ENCODE measurements at regions not wholly inside any gene's neighbourhood (a gene's known extent, or its start where the extent isn't known, plus 50 kb on each side); places are given as distances from the start of the nearest gene placed in this dataset.

DNA sequence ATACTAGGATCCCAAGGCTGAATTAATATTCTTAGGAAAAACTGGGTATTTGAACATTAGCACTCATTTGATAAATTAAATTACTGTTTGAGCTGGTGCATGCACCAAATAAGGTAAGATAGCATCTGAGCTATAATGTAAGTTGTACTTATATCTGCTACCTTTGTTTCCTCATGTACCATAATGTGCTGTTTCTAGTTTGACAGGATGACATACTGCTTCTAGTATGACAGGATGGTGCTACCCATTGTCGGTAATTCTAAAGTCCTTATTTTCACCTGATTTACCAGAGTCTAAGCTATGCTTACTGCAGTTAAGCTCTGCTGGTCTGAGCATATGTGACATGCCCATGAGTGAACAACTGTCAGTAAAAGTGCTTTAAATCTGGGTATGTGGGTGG is 1017.5 kb upstream of the IGFBP7 start:
- no peak overlapping the region for H3K9ac ChIP-seq (ENCODE audit: low read depth, low read length)
- no peaks in the 10 kb centered on the region for H3K36me3 ChIP-seq (ENCODE audit: insufficient read depth, low read length)
- H3K9me3 ChIP-seq (replicated peaks; ENCODE audit: low read length): no peaks in the 10 kb centered on the region
- H3K4me2 ChIP-seq (ENCODE audit: low read length): no peak overlapping the region
- no peaks in the 10 kb centered on the region for H3K27me3 ChIP-seq (ENCODE audit: control insufficient read depth, insufficient read depth, low read length)
- no peak overlapping the region for H3K4me3 ChIP-seq (ENCODE audit: low read length)
- H3K4me1 ChIP-seq (ENCODE audit: control insufficient read depth, insufficient read depth, low read length): no peaks in the 10 kb centered on the region

DNA sequence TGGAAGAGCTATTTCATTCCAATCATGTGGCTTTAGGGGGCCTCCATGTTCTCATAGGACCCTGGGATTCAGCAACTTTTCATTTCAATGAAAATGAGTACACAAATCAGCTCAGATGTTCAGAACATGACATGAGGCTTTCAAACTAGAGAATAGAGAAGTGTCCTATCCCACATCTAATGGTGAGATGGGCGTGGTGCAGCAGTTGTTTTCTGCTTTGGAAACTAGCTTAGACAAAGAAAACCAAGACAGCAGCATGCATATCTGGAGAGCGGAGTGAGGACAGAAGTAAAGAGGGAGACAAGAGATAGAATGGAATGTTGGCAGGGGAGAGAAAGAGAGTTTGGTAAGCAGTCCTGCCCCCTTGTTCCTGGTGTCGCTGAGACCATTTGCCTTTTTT is 1009.1 kb upstream of the IGFBP7 start:
- Histone ChIP-seq H3K27me3 (ENCODE audit: control insufficient read depth, insufficient read depth, low read length) (no peaks in the 10 kb centered on the region), H3K9me3 (replicated peaks; ENCODE audit: low read length) (no peaks in the 10 kb centered on the region), H3K9ac (ENCODE audit: low read depth, low read length) (no peak overlapping the region), H3K4me3 (ENCODE audit: low read length) (no peak overlapping the region), H3K4me1 (ENCODE audit: control insufficient read depth, insufficient read depth, low read length) (no peaks in the 10 kb centered on the region), H3K4me2 (ENCODE audit: low read length) (no peak overlapping the region), H3K36me3 (ENCODE audit: insufficient read depth, low read length) (no peaks in the 10 kb centered on the region)

DNA sequence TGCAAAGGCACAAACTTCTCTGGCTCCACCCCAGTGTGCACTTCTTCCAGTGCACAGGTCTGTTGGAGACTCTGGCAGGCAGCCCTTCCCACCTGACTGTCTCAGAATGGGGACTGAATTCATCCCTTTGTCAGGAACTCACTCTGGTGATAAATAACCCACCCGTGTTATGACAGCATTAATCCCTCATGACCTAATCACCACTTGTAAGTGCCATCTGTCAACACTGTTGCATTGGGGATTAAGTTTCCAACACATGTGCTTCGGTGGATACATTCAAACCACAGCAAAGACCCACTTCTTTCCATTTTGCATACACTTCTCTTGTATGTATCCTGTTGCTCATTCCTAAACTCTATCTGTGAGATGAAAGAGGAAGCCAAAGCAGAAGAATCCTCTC is 1002.9 kb upstream of the IGFBP7 start:
- Histone ChIP-seq H3K4me2 (ENCODE audit: low read length) (no peak overlapping the region), H3K9ac (ENCODE audit: low read depth, low read length) (no peak overlapping the region), H3K4me1 (ENCODE audit: control insufficient read depth, insufficient read depth, low read length) (no peaks in the 10 kb centered on the region), H3K4me3 (ENCODE audit: low read length) (no peak overlapping the region), H3K9me3 (replicated peaks; ENCODE audit: low read length) (no peaks in the 10 kb centered on the region), H3K27me3 (ENCODE audit: control insufficient read depth, insufficient read depth, low read length) (no peaks in the 10 kb centered on the region), H3K36me3 (ENCODE audit: insufficient read depth, low read length) (no peaks in the 10 kb centered on the region)

DNA sequence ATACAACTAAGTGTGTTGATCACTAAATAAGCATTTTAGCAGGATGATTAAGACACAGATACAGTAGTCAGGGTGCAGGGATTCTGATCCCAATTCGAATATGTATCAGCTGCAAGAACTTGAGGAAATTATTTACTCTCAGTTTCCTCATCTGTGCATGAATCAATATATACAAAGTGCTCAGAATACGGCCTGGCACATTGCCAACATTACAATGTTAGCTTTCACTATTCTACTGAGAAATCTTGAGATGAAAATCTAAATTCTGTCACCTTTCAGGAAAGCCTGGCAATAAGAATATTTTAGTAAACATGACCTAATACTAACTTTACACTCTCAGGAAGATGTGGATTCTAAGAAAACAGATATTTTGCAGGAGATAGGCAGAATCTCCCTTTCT is 1001.6 kb upstream of the IGFBP7 start:
- no peak overlapping the region for H3K9ac ChIP-seq (ENCODE audit: low read depth, low read length)
- no peaks in the 10 kb centered on the region for H3K4me1 ChIP-seq (ENCODE audit: control insufficient read depth, insufficient read depth, low read length)
- H3K27me3 ChIP-seq (ENCODE audit: control insufficient read depth, insufficient read depth, low read length): no peaks in the 10 kb centered on the region
- no peaks in the 10 kb centered on the region for H3K36me3 ChIP-seq (ENCODE audit: insufficient read depth, low read length)
- no peak overlapping the region for H3K4me2 ChIP-seq (ENCODE audit: low read length)
- H3K4me3 ChIP-seq (ENCODE audit: low read length): no peak overlapping the region
- no peaks in the 10 kb centered on the region for H3K9me3 ChIP-seq (replicated peaks; ENCODE audit: low read length)

DNA sequence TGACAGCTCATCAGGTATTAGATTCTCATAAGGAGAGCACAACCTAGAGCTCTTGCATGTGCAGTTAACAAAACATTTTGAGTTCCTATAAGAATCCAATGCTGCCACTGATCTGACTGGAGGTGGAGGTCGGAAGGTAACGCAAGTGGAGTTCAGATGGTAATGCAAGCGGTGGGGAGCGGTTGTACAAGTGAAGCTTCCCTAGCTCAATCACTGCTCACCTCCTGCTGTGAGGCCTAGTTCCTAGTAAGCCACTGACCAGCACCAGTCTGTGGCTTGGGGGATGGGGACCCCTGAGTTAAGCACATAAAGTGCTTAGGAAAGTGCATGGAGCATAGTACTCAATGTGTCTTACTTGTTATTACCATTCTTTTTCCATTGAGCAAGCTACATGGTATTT is 983.2 kb upstream of the IGFBP7 start:
- no peaks in the 10 kb centered on the region for H3K4me1 ChIP-seq (ENCODE audit: control insufficient read depth, insufficient read depth, low read length)
- no peak overlapping the region for H3K4me2 ChIP-seq (ENCODE audit: low read length)
- H3K36me3 ChIP-seq (ENCODE audit: insufficient read depth, low read length): no peaks in the 10 kb centered on the region
- H3K9ac ChIP-seq (ENCODE audit: low read depth, low read length): no peak overlapping the region
- no peaks in the 10 kb centered on the region for H3K27me3 ChIP-seq (ENCODE audit: control insufficient read depth, insufficient read depth, low read length)
- H3K4me3 ChIP-seq (ENCODE audit: low read length): no peak overlapping the region
- H3K9me3 ChIP-seq (replicated peaks; ENCODE audit: low read length): no peaks in the 10 kb centered on the region

DNA sequence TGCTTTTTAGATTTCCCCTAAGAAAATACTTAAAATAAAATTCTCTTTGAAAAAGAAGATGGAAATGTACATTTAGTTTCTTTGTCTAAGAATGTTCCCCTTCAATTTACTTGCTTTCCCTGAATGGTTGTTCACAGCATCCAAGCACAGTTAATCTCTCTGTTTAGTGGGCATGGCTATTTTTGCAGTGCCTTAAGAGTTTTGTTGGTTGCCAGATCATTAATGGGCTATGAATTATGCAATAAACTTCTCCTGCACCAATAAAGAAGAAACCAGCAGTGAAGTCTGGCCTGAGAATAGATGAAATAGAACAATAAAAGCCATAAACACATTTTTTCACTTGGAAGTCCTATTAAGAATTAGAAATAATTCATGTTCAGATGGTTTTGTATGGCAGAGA is 980.4 kb upstream of the IGFBP7 start:
- Histone ChIP-seq H3K4me3 (ENCODE audit: low read length) (no peak overlapping the region), H3K9me3 (replicated peaks; ENCODE audit: low read length) (no peaks in the 10 kb centered on the region), H3K36me3 (ENCODE audit: insufficient read depth, low read length) (no peaks in the 10 kb centered on the region), H3K9ac (ENCODE audit: low read depth, low read length) (no peak overlapping the region), H3K4me1 (ENCODE audit: control insufficient read depth, insufficient read depth, low read length) (no peaks in the 10 kb centered on the region), H3K27me3 (ENCODE audit: control insufficient read depth, insufficient read depth, low read length) (no peaks in the 10 kb centered on the region), H3K4me2 (ENCODE audit: low read length) (no peak overlapping the region)

DNA sequence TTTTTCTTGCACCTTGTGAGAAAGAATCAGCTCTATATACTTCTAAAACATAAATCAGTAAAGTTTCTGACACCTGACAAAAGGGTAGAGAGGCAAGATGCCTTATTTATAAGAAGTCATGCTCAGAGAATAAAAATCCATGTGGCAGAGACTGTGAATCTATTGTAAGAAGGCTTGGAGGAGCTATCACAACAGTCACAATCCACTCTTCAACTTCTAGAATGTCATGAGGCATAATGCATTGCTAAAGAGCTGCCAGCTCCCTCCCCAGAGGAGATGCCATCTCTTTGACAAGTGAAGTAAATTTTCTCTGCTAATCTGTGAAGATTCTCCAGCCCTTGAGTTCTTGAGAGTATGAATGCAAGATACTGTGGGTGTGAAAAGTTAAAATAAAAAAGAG is 971.2 kb upstream of the IGFBP7 start:
- H3K4me1 ChIP-seq (ENCODE audit: control insufficient read depth, insufficient read depth, low read length): no peaks in the 10 kb centered on the region
- H3K36me3 ChIP-seq (ENCODE audit: insufficient read depth, low read length): no peaks in the 10 kb centered on the region
- H3K4me2 ChIP-seq (ENCODE audit: low read length): no peak overlapping the region
- H3K27me3 ChIP-seq (ENCODE audit: control insufficient read depth, insufficient read depth, low read length): no peaks in the 10 kb centered on the region
- H3K9me3 ChIP-seq (replicated peaks; ENCODE audit: low read length): no peaks in the 10 kb centered on the region
- H3K4me3 ChIP-seq (ENCODE audit: low read length): no peak overlapping the region
- H3K9ac ChIP-seq (ENCODE audit: low read depth, low read length): no peak overlapping the region

DNA sequence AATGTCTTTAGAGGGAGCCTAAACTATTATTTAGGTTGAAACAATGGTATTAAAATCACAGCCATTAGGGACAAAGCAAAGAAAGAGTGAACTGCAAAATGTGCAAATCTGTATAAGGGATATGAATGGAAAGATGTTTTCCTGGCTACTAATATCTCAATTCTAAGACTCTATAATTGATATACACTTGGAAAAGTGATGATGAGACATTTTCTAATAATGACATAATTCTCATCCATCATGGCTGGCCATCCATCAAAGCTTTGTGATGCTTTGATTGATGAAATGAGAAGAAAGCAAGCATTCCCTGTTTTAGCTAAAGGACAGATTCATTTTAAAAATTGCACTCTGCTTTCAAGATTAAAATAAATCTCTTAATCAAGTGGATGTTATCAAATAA is 965.5 kb upstream of the IGFBP7 start:
- no peaks in the 10 kb centered on the region for H3K27me3 ChIP-seq (ENCODE audit: control insufficient read depth, insufficient read depth, low read length)
- no peak overlapping the region for H3K4me2 ChIP-seq (ENCODE audit: low read length)
- H3K4me1 ChIP-seq (ENCODE audit: control insufficient read depth, insufficient read depth, low read length): no peaks in the 10 kb centered on the region
- no peak overlapping the region for H3K9ac ChIP-seq (ENCODE audit: low read depth, low read length)
- H3K9me3 ChIP-seq (replicated peaks; ENCODE audit: low read length): peaks cover 5% of the 10 kb centered on the region
- no peak overlapping the region for H3K4me3 ChIP-seq (ENCODE audit: low read length)
- H3K36me3 ChIP-seq (ENCODE audit: insufficient read depth, low read length): no peaks in the 10 kb centered on the region

DNA sequence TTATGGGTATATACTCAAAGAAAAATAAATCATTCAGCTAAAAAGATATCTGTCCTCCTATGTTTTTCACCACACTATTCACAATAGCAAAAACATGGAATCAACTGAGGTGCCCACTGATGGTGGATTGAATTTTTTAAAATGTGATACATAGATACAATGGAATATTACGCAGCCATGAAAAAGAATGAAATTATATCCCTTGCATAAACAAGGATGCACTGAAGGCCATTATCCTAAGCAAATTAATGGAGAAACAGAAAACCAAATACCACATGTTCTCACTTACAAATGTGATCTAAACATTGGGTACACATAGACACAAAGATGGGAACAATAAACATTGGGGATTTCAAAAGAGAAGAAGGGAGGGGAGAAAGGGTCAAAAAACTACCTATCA is 964.2 kb upstream of the IGFBP7 start:
- no peak overlapping the region for H3K4me3 ChIP-seq (ENCODE audit: low read length)
- H3K9ac ChIP-seq (ENCODE audit: low read depth, low read length): no peak overlapping the region
- peaks cover 5% of the 10 kb centered on the region for H3K9me3 ChIP-seq (replicated peaks; ENCODE audit: low read length)
- no peaks in the 10 kb centered on the region for H3K4me1 ChIP-seq (ENCODE audit: control insufficient read depth, insufficient read depth, low read length)
- no peaks in the 10 kb centered on the region for H3K27me3 ChIP-seq (ENCODE audit: control insufficient read depth, insufficient read depth, low read length)
- H3K4me2 ChIP-seq (ENCODE audit: low read length): no peak overlapping the region
- H3K36me3 ChIP-seq (ENCODE audit: insufficient read depth, low read length): no peaks in the 10 kb centered on the region

GRCh38 chr4:58070726-58071125 is 960.5 kb upstream of the IGFBP7 start:
- H3K4me3 ChIP-seq (ENCODE audit: low read length): no peak overlapping the region
- no peak overlapping the region for H3K4me2 ChIP-seq (ENCODE audit: low read length)
- no peak overlapping the region for H3K9ac ChIP-seq (ENCODE audit: low read depth, low read length)
- H3K36me3 ChIP-seq (ENCODE audit: insufficient read depth, low read length): no peaks in the 10 kb centered on the region
- no peaks in the 10 kb centered on the region for H3K4me1 ChIP-seq (ENCODE audit: control insufficient read depth, insufficient read depth, low read length)
- peaks cover 5% of the 10 kb centered on the region for H3K9me3 ChIP-seq (replicated peaks; ENCODE audit: low read length)
- no peaks in the 10 kb centered on the region for H3K27me3 ChIP-seq (ENCODE audit: control insufficient read depth, insufficient read depth, low read length)

DNA sequence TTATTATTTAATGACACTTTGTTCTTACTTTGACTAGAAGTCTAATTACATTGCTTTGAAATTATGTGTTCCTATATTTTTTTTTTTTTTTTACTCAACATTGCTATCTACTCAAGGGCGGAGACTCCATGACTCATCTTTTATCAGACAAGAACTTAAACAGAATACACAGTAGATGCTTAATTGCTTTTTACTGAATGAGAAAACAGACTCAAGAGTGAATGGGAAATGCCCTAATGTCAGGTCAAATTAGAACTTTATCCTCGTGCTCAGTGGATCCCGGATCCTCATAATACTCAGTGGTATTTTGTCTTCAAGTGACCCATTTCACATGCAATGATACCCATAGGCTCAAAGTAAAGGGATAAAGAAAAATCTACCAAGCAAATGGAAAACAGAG is 954.5 kb upstream of the IGFBP7 start:
- no peaks in the 10 kb centered on the region for H3K27me3 ChIP-seq (ENCODE audit: control insufficient read depth, insufficient read depth, low read length)
- H3K4me3 ChIP-seq (ENCODE audit: low read length): no peak overlapping the region
- H3K4me2 ChIP-seq (ENCODE audit: low read length): no peak overlapping the region
- H3K9me3 ChIP-seq (replicated peaks; ENCODE audit: low read length): no peaks in the 10 kb centered on the region
- no peak overlapping the region for H3K9ac ChIP-seq (ENCODE audit: low read depth, low read length)
- H3K36me3 ChIP-seq (ENCODE audit: insufficient read depth, low read length): no peaks in the 10 kb centered on the region
- H3K4me1 ChIP-seq (ENCODE audit: control insufficient read depth, insufficient read depth, low read length): no peaks in the 10 kb centered on the region

DNA sequence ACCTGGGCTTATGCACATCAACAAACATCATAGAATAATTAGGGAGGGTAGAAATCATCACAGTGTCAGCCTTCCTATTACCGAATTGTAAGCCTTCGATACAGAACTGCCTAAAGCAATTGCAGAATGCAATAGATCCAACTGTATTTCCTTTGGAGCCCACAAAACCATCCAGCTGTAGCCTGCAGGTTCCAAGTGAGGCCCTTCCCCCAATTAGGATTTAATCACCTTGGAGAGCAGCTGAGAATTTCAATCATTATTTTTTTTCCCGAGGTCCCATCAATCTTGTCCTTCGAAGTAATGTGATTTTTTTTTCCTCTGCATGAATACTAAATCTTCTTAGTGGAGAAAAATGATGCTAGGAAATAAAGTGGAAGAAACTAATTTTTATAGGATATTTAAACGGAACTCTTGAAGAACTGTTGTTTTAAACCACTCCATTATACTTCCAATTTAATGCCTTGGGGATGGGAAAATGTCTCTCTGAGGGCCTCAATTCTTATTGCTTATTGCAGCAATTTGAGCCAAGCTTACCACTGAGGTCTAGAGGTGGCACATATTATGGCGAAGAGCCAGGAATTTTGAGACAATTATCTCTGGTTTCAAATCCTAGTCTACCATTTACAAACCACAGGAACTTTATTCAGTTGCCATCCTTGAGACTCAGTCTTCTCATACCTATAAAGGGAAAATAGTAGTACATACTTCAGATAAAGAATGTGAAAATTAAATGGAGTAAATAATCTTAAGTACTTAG is 953.4 kb upstream of the IGFBP7 start:
- Histone ChIP-seq H3K9ac (ENCODE audit: low read depth, low read length) (no peak overlapping the region), H3K4me3 (ENCODE audit: low read length) (no peak overlapping the region), H3K36me3 (ENCODE audit: insufficient read depth, low read length) (no peaks in the 10 kb centered on the region), H3K4me2 (ENCODE audit: low read length) (no peak overlapping the region), H3K27me3 (ENCODE audit: control insufficient read depth, insufficient read depth, low read length) (no peaks in the 10 kb centered on the region), H3K9me3 (replicated peaks; ENCODE audit: low read length) (no peaks in the 10 kb centered on the region), H3K4me1 (ENCODE audit: control insufficient read depth, insufficient read depth, low read length) (no peaks in the 10 kb centered on the region)
